Stimulated activated CD4-positive, alpha-beta T cell treated with anti-CD3 and anti-CD28 coated beads, Interleukin-12 subunit alpha, Interleukin-12 subunit beta, amount 100 ng/mL, for 48 hours (primary cell): ENCODE measurements at regions not wholly inside any gene's neighbourhood (a gene's known extent, or its start where the extent isn't known, plus 50 kb on each side); places are given as distances from the start of the nearest gene placed in this dataset.

Experiments used
- DNase-seq, 3 donors: peaks; one replicate each; pipeline ENCODE4 v3.0.0-alpha.2; 2020; ENCODE audit warnings: low read depth in 2 of 3, low spot score in 1 of 3

GRCh38 chr6:108751851-108752732 lies 96.1 kb upstream of the ARMC2 start:
- no peak for DNase-seq

- no peak for DNase-seq
These were observed 95.3 kb upstream of the ARMC2 start for GRCh38 chr6:108752733-108753590.

GRCh38 chr6:108755257-108756240 lies 92.7 kb upstream of the ARMC2 start:
- DNase-seq, result no peak

- DNase-seq, result no peak
These were observed 90.9 kb upstream of the ARMC2 start for GRCh38 chr6:108757357-108757756.

- DNase-seq, result no peak
These were observed 89.3 kb upstream of the ARMC2 start for GRCh38 chr6:108758884-108759283.

- no peak for DNase-seq
These were observed 87.8 kb upstream of the ARMC2 start for GRCh38 chr6:108760126-108761050.

GRCh38 chr6:108762394-108762793 lies 85.8 kb upstream of the ARMC2 start:
- no peak for DNase-seq

GRCh38 chr6:108763931-108764579 lies 84.2 kb upstream of the ARMC2 start:
- DNase-seq, result no peak

GRCh38 chr6:108764580-108764950 lies 83.7 kb upstream of the ARMC2 start:
- DNase-seq, result no peak

- DNase-seq, result no peak
These were observed 82.7 kb upstream of the ARMC2 start for GRCh38 chr6:108765495-108765894.

GRCh38 chr6:108766419-108766818 lies 81.8 kb upstream of the ARMC2 start:
- DNase-seq, result no peak

- no peak for DNase-seq
These were observed 81.3 kb upstream of the ARMC2 start for GRCh38 chr6:108766886-108767285.

GRCh38 chr6:108767418-108768165 lies 80.6 kb upstream of the ARMC2 start:
- DNase-seq, result no peak

- DNase-seq, result no peak
These were observed 80.1 kb upstream of the ARMC2 start for GRCh38 chr6:108768166-108768555.

- no peak for DNase-seq
These were observed 79.3 kb upstream of the ARMC2 start for GRCh38 chr6:108768792-108769524.

- DNase-seq, result no peak
These were observed 76.8 kb upstream of the ARMC2 start for GRCh38 chr6:108771421-108771820.

GRCh38 chr6:108774555-108774954 lies 73.7 kb upstream of the ARMC2 start:
- DNase-seq, result no peak

GRCh38 chr6:108777536-108777935 lies 70.7 kb upstream of the ARMC2 start:
- DNase-seq, result no peak
